ENCODE measurements at regions not wholly inside any gene's neighbourhood (a gene's known extent, or its start where the extent isn't known, plus 50 kb on each side); places are given as distances from the start of the nearest gene placed in this dataset.

DNA sequence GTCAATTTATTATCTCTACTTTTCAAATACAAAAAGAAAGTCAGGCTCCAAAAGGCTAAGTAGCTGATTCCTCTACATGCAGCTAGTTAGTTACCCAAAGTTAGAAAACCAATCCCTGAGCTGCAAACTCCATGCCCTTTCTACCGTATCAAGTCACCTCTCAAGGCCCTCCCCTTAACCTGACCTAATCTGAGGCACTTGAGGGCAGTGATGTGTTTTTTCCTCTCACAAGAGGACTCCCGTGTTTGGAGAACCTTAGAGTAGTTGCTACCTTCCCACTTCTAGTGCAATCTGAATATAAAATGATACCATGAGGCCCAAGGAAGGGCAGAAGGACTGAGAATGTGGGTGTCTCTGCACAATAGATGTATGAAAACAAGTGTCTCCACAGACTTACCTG lies 907.9 kb upstream of the CELF4 start:
- peaks cover 2% of the 10 kb centered on the region for H3K27me3 Mint-ChIP-seq (ENCODE audit: insufficient read depth, low read depth, poor library complexity)
- H3K4me1 ChIP-seq (ENCODE audit: insufficient read depth) = no peaks in the 10 kb centered on the region
- no peaks in the 10 kb centered on the region for H3K36me3 ChIP-seq (ENCODE audit: insufficient read depth)
- H3K36me3 Mint-ChIP-seq (ENCODE audit: low read depth) = peaks cover 7% of the 10 kb centered on the region
- no peaks in the 10 kb centered on the region for H3F3A ChIP-seq (replicated peaks; ENCODE audit: low read depth)
- H3K27me3 ChIP-seq (ENCODE audit: insufficient read depth) = no peaks in the 10 kb centered on the region
- peaks cover 10% of the 10 kb centered on the region; the same call in 2 of the 3 replicates for H3K9me3 Mint-ChIP-seq
- H4K20me1 ChIP-seq (replicated peaks; ENCODE audit: insufficient read depth) = no peaks in the 10 kb centered on the region
- H3K4me3 ChIP-seq = no peak overlapping the region
- no peaks in the 10 kb centered on the region; the same call in none of the 2 replicates for H3K9me2 ChIP-seq (ENCODE audit: insufficient read depth)
- H3K27ac Mint-ChIP-seq = no peak overlapping the region
- ATAC-seq (no peak), DNase-seq (ENCODE audit: low spot score) (no peak)
- H3K4me1 Mint-ChIP-seq = no peaks in the 10 kb centered on the region
- H3K4me3 Mint-ChIP-seq = no peak overlapping the region
- no peak overlapping the region for H3K27ac ChIP-seq (ENCODE audit: low read depth)
- TF ChIP-seq CREB1 (CRISPR knock-in tag; IDR thresholded peaks at IDR 0.05; ENCODE audit: low read depth) = no peak
- TF ChIP-seq, protein P1, sequence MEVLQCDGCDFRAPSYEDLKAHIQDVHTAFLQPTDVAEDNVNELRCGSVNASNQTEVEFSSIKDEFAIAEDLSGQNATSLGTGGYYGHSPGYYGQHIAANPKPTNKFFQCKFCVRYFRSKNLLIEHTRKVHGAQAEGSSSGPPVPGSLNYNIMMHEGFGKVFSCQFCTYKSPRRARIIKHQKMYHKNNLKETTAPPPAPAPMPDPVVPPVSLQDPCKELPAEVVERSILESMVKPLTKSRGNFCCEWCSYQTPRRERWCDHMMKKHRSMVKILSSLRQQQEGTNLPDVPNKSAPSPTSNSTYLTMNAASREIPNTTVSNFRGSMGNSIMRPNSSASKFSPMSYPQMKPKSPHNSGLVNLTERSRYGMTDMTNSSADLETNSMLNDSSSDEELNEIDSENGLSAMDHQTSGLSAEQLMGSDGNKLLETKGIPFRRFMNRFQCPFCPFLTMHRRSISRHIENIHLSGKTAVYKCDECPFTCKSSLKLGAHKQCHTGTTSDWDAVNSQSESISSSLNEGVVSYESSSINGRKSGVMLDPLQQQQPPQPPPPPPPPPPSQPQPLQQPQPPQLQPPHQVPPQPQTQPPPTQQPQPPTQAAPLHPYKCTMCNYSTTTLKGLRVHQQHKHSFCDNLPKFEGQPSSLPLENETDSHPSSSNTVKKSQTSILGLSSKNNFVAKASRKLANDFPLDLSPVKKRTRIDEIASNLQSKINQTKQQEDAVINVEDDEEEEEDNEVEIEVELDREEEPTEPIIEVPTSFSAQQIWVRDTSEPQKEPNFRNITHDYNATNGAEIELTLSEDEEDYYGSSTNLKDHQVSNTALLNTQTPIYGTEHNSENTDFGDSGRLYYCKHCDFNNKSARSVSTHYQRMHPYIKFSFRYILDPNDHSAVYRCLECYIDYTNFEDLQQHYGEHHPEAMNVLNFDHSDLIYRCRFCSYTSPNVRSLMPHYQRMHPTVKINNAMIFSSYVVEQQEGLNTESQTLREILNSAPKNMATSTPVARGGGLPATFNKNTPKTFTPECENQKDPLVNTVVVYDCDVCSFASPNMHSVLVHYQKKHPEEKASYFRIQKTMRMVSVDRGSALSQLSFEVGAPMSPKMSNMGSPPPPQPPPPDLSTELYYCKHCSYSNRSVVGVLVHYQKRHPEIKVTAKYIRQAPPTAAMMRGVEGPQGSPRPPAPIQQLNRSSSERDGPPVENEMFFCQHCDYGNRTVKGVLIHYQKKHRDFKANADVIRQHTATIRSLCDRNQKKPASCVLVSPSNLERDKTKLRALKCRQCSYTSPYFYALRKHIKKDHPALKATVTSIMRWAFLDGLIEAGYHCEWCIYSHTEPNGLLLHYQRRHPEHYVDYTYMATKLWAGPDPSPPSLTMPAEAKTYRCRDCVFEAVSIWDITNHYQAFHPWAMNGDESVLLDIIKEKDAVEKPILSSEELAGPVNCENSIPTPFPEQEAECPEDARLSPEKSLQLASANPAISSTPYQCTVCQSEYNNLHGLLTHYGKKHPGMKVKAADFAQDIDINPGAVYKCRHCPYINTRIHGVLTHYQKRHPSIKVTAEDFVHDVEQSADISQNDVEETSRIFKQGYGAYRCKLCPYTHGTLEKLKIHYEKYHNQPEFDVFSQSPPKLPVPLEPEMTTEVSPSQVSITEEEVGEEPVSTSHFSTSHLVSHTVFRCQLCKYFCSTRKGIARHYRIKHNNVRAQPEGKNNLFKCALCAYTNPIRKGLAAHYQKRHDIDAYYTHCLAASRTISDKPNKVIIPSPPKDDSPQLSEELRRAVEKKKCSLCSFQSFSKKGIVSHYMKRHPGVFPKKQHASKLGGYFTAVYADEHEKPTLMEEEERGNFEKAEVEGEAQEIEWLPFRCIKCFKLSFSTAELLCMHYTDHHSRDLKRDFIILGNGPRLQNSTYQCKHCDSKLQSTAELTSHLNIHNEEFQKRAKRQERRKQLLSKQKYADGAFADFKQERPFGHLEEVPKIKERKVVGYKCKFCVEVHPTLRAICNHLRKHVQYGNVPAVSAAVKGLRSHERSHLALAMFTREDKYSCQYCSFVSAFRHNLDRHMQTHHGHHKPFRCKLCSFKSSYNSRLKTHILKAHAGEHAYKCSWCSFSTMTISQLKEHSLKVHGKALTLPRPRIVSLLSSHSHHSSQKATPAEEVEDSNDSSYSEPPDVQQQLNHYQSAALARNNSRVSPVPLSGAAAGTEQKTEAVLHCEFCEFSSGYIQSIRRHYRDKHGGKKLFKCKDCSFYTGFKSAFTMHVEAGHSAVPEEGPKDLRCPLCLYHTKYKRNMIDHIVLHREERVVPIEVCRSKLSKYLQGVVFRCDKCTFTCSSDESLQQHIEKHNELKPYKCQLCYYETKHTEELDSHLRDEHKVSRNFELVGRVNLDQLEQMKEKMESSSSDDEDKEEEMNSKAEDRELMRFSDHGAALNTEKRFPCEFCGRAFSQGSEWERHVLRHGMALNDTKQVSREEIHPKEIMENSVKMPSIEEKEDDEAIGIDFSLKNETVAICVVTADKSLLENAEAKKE (CRISPR knock-in tag; IDR thresholded peaks at IDR 0.05) = no peak
- TF ChIP-seq JUNB (IDR thresholded peaks at IDR 0.05; ENCODE audit: unreplicated experiment) = no peak
- no peak for TF ChIP-seq REST (IDR thresholded peaks at IDR 0.05; ENCODE audit: unreplicated experiment)
- TF ChIP-seq EZH2phosphoT487 (IDR thresholded peaks at IDR 0.05; ENCODE audit: unreplicated experiment) = no peak
- TF ChIP-seq ZNF331 (CRISPR knock-in tag; IDR thresholded peaks at IDR 0.05; ENCODE audit: low read depth) = no peak
- TF ChIP-seq ZNF114 (CRISPR knock-in tag; IDR thresholded peaks at IDR 0.05) = no peak
- TF ChIP-seq, protein P2, sequence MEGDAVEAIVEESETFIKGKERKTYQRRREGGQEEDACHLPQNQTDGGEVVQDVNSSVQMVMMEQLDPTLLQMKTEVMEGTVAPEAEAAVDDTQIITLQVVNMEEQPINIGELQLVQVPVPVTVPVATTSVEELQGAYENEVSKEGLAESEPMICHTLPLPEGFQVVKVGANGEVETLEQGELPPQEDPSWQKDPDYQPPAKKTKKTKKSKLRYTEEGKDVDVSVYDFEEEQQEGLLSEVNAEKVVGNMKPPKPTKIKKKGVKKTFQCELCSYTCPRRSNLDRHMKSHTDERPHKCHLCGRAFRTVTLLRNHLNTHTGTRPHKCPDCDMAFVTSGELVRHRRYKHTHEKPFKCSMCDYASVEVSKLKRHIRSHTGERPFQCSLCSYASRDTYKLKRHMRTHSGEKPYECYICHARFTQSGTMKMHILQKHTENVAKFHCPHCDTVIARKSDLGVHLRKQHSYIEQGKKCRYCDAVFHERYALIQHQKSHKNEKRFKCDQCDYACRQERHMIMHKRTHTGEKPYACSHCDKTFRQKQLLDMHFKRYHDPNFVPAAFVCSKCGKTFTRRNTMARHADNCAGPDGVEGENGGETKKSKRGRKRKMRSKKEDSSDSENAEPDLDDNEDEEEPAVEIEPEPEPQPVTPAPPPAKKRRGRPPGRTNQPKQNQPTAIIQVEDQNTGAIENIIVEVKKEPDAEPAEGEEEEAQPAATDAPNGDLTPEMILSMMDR (conservative IDR thresholded peaks at IDR 0.05; ENCODE audit: low read depth in 2 of 2) = no peak
- TF ChIP-seq STAT1 (IDR thresholded peaks at IDR 0.05; ENCODE audit: unreplicated experiment) = no peak
- TF ChIP-seq, protein P3, sequence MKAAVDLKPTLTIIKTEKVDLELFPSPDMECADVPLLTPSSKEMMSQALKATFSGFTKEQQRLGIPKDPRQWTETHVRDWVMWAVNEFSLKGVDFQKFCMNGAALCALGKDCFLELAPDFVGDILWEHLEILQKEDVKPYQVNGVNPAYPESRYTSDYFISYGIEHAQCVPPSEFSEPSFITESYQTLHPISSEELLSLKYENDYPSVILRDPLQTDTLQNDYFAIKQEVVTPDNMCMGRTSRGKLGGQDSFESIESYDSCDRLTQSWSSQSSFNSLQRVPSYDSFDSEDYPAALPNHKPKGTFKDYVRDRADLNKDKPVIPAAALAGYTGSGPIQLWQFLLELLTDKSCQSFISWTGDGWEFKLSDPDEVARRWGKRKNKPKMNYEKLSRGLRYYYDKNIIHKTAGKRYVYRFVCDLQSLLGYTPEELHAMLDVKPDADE (IDR thresholded peaks at IDR 0.05) = no peak
- no peak for TF ChIP-seq POLR2AphosphoS5 (IDR thresholded peaks at IDR 0.05; ENCODE audit: low read depth)
- no peak for TF ChIP-seq NANOG (IDR thresholded peaks at IDR 0.05; ENCODE audit: borderline replicate concordance)
- TF ChIP-seq EZH2 (IDR thresholded peaks at IDR 0.05; ENCODE audit: low read depth, unreplicated experiment) = no peak
- no peak overlapping the region for H3K4me2 ChIP-seq
- no peaks in the 10 kb centered on the region for H3K79me2 ChIP-seq (replicated peaks; ENCODE audit: insufficient read depth)
- H2AFZ ChIP-seq = no peak overlapping the region

Data from GM23338 (cell line).